ENCODE measurements at regions not wholly inside any gene's neighbourhood (a gene's known extent, or its start where the extent isn't known, plus 50 kb on each side); places are given as distances from the start of the nearest gene placed in this dataset.

DNA sequence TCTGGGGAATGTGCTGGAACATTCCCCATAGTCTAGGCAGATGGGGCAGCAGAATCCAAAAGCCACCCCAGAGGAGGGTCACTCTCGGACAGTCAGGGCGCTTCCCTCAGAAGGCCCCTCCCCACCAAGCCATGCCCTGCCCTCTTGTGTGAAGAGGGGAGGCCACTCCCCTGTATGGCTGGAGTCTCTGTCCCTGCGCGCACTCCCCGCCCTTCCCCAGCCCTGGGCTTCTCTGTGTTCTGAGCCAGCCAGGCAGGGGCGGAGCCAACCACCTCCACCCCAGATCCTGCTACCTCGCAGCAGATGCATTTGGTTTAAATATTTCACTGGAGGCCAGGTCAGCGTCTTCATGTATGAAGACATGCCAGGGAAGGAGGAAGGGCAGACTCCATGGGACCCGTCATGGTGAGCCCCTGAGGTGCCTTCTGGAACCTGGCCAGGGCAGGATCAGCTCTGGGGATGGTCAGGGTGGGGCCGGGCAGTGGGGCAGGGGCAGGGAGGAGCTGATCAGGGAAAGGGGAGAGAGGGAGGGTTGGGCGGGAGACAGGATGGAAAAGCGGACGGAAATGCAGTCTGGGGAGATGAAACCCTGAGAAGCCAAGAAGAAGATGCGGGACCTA, 107.3 kb downstream of the ADRA2C start:
- no peak for TF ChIP-seq RCOR1 (IDR thresholded peaks at IDR 0.05; ENCODE audit: borderline replicate concordance in 1 of 2, low read depth in 2 of 2, low read length in 2 of 2)
- TF ChIP-seq, protein P1, sequence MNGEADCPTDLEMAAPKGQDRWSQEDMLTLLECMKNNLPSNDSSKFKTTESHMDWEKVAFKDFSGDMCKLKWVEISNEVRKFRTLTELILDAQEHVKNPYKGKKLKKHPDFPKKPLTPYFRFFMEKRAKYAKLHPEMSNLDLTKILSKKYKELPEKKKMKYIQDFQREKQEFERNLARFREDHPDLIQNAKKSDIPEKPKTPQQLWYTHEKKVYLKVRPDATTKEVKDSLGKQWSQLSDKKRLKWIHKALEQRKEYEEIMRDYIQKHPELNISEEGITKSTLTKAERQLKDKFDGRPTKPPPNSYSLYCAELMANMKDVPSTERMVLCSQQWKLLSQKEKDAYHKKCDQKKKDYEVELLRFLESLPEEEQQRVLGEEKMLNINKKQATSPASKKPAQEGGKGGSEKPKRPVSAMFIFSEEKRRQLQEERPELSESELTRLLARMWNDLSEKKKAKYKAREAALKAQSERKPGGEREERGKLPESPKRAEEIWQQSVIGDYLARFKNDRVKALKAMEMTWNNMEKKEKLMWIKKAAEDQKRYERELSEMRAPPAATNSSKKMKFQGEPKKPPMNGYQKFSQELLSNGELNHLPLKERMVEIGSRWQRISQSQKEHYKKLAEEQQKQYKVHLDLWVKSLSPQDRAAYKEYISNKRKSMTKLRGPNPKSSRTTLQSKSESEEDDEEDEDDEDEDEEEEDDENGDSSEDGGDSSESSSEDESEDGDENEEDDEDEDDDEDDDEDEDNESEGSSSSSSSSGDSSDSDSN (IDR thresholded peaks at IDR 0.05; ENCODE audit: borderline replicate concordance in 1 of 2, low read depth in 2 of 2, low read length in 2 of 2): no peak
- no peak for TF ChIP-seq MGA (IDR thresholded peaks at IDR 0.05)
- TF ChIP-seq NEUROD1 (IDR thresholded peaks at IDR 0.05; ENCODE audit: borderline replicate concordance, low read depth, low read length, partially characterized antibody): no peak
- no peak for TF ChIP-seq CTCF (IDR thresholded peaks at IDR 0.05 in 2 of 3, conservative IDR thresholded peaks at IDR 0.05 in 1 of 3; ENCODE audit: insufficient read depth in 2 of 3, low read depth in 1 of 3, low read length in 3 of 3)
- no peak for TF ChIP-seq RFX5 (IDR thresholded peaks at IDR 0.05; ENCODE audit: low read depth, low read length)

All from K562 (cell line).